Ovary (tissue), 3 donors: ENCODE measurements at regions not wholly inside any gene's neighbourhood (a gene's known extent, or its start where the extent isn't known, plus 50 kb on each side); places are given as distances from the start of the nearest gene placed in this dataset.

Experiments
- EP300 ChIP-seq: sonication (generic); formaldehyde crosslinking; IDR thresholded peaks from one replicate; pipeline ENCODE4 v1.6.1; 2017; ENCODE audit warnings: antibody characterized with exemption
- POLR2A ChIP-seq: fragments of 450-650 bp; IDR thresholded peaks from one replicate; pipeline ENCODE4 v1.6.1; 2017; ENCODE audit warnings: antibody characterized with exemption, mild to moderate bottlenecking, moderate library complexity
- TF ChIP-seq, protein P1 (sequence below), 3 donors: fragments of 450-650 bp in 2 of 3; fragments of 200-600 bp in 1 of 3; IDR thresholded peaks; one replicate each; pipeline versions ENCODE4 v1.5.1 to v1.8.0; 2016 to 2022; ENCODE audit warnings: antibody characterized with exemption in 3 of 3, mild to moderate bottlenecking in 1 of 3
- donor health status: DM: no; HTN: no; CAD: no.

DNA sequence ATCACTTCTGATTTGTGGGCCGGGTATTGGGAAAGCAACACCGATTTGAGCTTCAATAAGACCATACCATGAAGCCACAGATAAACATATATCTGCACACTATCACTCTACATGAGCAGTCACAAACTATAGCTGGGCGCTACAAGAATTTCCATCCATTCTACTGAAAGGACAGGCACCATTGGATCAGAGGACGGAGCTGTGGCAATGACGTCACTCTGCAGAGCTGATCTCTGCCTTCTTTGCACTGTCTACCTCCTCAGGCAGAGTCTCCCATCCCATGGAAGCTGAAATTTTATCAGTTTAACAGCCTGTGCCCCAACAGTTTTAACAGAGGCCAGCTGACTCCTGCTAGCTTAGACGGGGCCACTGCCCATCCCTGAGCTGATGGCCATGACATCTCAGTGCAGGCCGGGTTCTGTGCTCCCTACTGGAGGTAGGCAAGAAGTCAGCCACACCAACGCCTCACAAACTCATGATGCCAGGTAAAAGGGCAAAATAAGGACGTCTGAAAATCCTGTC, 389.6 kb upstream of the SALL3 start:
- TF ChIP-seq POLR2A (no peak), EP300 (no peak)
- TF ChIP-seq, protein P1, sequence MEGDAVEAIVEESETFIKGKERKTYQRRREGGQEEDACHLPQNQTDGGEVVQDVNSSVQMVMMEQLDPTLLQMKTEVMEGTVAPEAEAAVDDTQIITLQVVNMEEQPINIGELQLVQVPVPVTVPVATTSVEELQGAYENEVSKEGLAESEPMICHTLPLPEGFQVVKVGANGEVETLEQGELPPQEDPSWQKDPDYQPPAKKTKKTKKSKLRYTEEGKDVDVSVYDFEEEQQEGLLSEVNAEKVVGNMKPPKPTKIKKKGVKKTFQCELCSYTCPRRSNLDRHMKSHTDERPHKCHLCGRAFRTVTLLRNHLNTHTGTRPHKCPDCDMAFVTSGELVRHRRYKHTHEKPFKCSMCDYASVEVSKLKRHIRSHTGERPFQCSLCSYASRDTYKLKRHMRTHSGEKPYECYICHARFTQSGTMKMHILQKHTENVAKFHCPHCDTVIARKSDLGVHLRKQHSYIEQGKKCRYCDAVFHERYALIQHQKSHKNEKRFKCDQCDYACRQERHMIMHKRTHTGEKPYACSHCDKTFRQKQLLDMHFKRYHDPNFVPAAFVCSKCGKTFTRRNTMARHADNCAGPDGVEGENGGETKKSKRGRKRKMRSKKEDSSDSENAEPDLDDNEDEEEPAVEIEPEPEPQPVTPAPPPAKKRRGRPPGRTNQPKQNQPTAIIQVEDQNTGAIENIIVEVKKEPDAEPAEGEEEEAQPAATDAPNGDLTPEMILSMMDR (IDR thresholded peaks at IDR 0.05): no peak
